Mesenchymal stem cell (in vitro differentiated cells and primary cell): ENCODE measurements at regions not wholly inside any gene's neighbourhood (a gene's known extent, or its start where the extent isn't known, plus 50 kb on each side); places are given as distances from the start of the nearest gene placed in this dataset.
A peak's percentile ranks its signal among the peaks of the same experiment; 100 is the strongest.

Source experiments
- DNase-seq: peaks from one replicate; pipeline ENCODE4 v3.0.0-alpha.2; 2013
- H2AFZ ChIP-seq: one replicate; pipeline ENCODE4 v1.6.1; 2013; ENCODE audit warnings: low read depth, mild to moderate bottlenecking, control low read depth, inconsistent platforms, low read length, moderate library complexity
- H2AK5ac ChIP-seq: 2 replicates; pipeline ENCODE4 v1.6.1; 2013; ENCODE audit warnings: low read length, moderate library complexity, mild to moderate bottlenecking, inconsistent platforms; ENCODE audit not compliant: severe bottlenecking
- H2BK120ac ChIP-seq: one replicate; pipeline ENCODE4 v1.6.1; 2013; ENCODE audit warnings: low read depth, mild to moderate bottlenecking, inconsistent platforms, low read length, moderate library complexity
- H2BK12ac ChIP-seq, 2 experiments: one replicate each; pipeline ENCODE4 v1.6.1; 2013; ENCODE audit warnings: inconsistent platforms in 2 of 2, low read length in 2 of 2, mild to moderate bottlenecking in 2 of 2, moderate library complexity in 2 of 2, control low read depth in 1 of 2
- H2BK15ac ChIP-seq: one replicate; pipeline ENCODE4 v1.6.1; 2013; ENCODE audit warnings: mild to moderate bottlenecking, low read depth, inconsistent platforms; ENCODE audit not compliant: poor library complexity, severe bottlenecking
- H2BK5ac ChIP-seq: 2 replicates; pipeline ENCODE4 v1.6.1; 2013; ENCODE audit warnings: low read depth, mild to moderate bottlenecking, low read length, control low read depth, inconsistent platforms; ENCODE audit not compliant: poor library complexity, severe bottlenecking
- H3K14ac ChIP-seq, 2 experiments: one replicate each; pipeline ENCODE4 v1.6.1; 2013; ENCODE audit warnings: inconsistent platforms in 2 of 2, low read length in 2 of 2, control low read depth in 1 of 2, mild to moderate bottlenecking in 1 of 2, moderate library complexity in 1 of 2
- H3K18ac ChIP-seq, 2 experiments: one replicate each; pipeline ENCODE4 v1.6.1; 2013; ENCODE audit warnings: inconsistent platforms in 2 of 2, low read length in 2 of 2, control low read depth in 1 of 2, low read depth in 1 of 2, mild to moderate bottlenecking in 1 of 2
- H3K23ac ChIP-seq, 2 experiments: one replicate each; pipeline ENCODE4 v1.6.1; 2013; ENCODE audit warnings: inconsistent platforms in 2 of 2, low read length in 2 of 2, mild to moderate bottlenecking in 2 of 2, moderate library complexity in 2 of 2, control low read depth in 1 of 2
- H3K27ac ChIP-seq: 2 replicates; pipeline ENCODE4 v1.5.1; 2013; ENCODE audit warnings: mild to moderate bottlenecking, moderate library complexity, low read length, control low read depth, inconsistent platforms; ENCODE audit not compliant: poor library complexity, severe bottlenecking
- H3K27me3 ChIP-seq, 2 experiments: 2 replicates each; pipeline versions ENCODE4 v1.6.1 to v1.7.0; 2013; ENCODE audit warnings: low read length in 2 of 2, mild to moderate bottlenecking in 2 of 2, moderate library complexity in 2 of 2, control low read depth in 1 of 2, inconsistent platforms in 1 of 2; ENCODE audit not compliant: control insufficient read depth in 1 of 2, insufficient read depth in 1 of 2
- H3K36me3 ChIP-seq, 2 experiments: 2 replicates each; pipeline versions ENCODE4 v1.6.1 to v1.7.0; 2013; ENCODE audit warnings: low read length in 2 of 2, control low read depth in 1 of 2, inconsistent platforms in 1 of 2, low read depth in 1 of 2, mild to moderate bottlenecking in 1 of 2; ENCODE audit not compliant: insufficient read depth in 2 of 2, control insufficient read depth in 1 of 2
- H3K4ac ChIP-seq, 2 experiments: one replicate each; pipeline ENCODE4 v1.6.1; 2013; ENCODE audit warnings: inconsistent platforms in 2 of 2, low read length in 2 of 2, mild to moderate bottlenecking in 2 of 2, moderate library complexity in 2 of 2, control low read depth in 1 of 2, low read depth in 1 of 2
- H3K4me1 ChIP-seq: 2 replicates; pipeline ENCODE4 v1.6.1; 2013; ENCODE audit warnings: low read depth, low read length, control low read depth; ENCODE audit not compliant: control insufficient read depth, insufficient read depth
- H3K4me2 ChIP-seq: 2 replicates; pipeline ENCODE4 v1.6.1; 2013; ENCODE audit warnings: low read length, mild to moderate bottlenecking, inconsistent platforms; ENCODE audit not compliant: poor library complexity, severe bottlenecking
- H3K4me3 ChIP-seq, 2 experiments: 2 replicates each; pipeline versions ENCODE4 v1.5.1 to v1.7.0; 2013; ENCODE audit warnings: low read length in 2 of 2, mild to moderate bottlenecking in 2 of 2, control low read depth in 1 of 2, low read depth in 1 of 2; ENCODE audit not compliant: insufficient read depth in 1 of 2
- H3K79me1 ChIP-seq: replicated peaks from 2 replicates; pipeline ENCODE4 v1.6.1; 2013; ENCODE audit warnings: mild to moderate bottlenecking, control low read depth, low read length, inconsistent platforms; ENCODE audit not compliant: poor library complexity, severe bottlenecking
- H3K9ac ChIP-seq: 2 replicates; pipeline ENCODE4 v1.7.0; 2013; ENCODE audit warnings: mild to moderate bottlenecking, low read length, moderate library complexity
- H3K9me3 ChIP-seq: 2 replicates; pipeline ENCODE4 v1.7.0; 2013; ENCODE audit warnings: mild to moderate bottlenecking, low read length; ENCODE audit not compliant: control insufficient read depth
- H4K8ac ChIP-seq: one replicate; pipeline ENCODE4 v1.6.1; 2013; ENCODE audit warnings: inconsistent platforms, mild to moderate bottlenecking, low read length, moderate library complexity
- H4K91ac ChIP-seq: one replicate; pipeline ENCODE4 v1.6.1; 2013; ENCODE audit warnings: mild to moderate bottlenecking, low read length, inconsistent platforms
- WGBS: methylation state at CpG from one replicate; pipeline ENCODE4 v1.1.7; 2013; ENCODE audit warnings: mixed read lengths; 5-methylcytosine and 5-hydroxymethylcytosine counted together

- Histone ChIP-seq H3K4me3 (no peak overlapping the region), H2BK12ac (no peak overlapping the region), H2AK5ac (no peak overlapping the region), H3K27me3 (no peaks in the 10 kb centered on the region), H3K18ac (no peak overlapping the region), H3K4me2 (no peak overlapping the region), H3K4me1 (no peaks in the 10 kb centered on the region), H2BK5ac (peak overlapping the region; percentile 19), H3K14ac (no peak overlapping the region), H4K8ac (no peak overlapping the region), H3K9ac (no peak overlapping the region), H2BK120ac (no peak overlapping the region), H3K79me1 (no peaks in the 10 kb centered on the region), H3K27ac (no peak overlapping the region), H3K9me3 (no peaks in the 10 kb centered on the region), H2AFZ (no peak overlapping the region), H4K91ac (no peak overlapping the region), H3K23ac (no peak overlapping the region), H3K4ac (no peak overlapping the region), H2BK15ac (no peak overlapping the region), H3K36me3 (peaks cover 0 to 2% of the 10 kb centered on the region in 2 experiments)
- no CpG with 5 or more reads among the region's 2 CpGs for WGBS
- DNase-seq, result no peak
Measured at GRCh38 chr12:19633641-19634040, 194.3 kb downstream of the AEBP2 start.

- DNase-seq, result no peak
- Histone ChIP-seq H3K4me2 (no peak overlapping the region), H3K23ac (no peak overlapping the region), H2BK15ac (no peak overlapping the region), H3K18ac (no peak overlapping the region), H3K4me3 (no peak overlapping the region), H3K9ac (no peak overlapping the region), H3K4ac (no peak overlapping the region), H3K27me3 (no peaks in the 10 kb centered on the region), H2BK12ac (no peak overlapping the region), H3K36me3 (no peaks in the 10 kb centered on the region), H4K91ac (no peak overlapping the region), H3K27ac (no peak overlapping the region), H2BK120ac (no peak overlapping the region), H2AK5ac (no peak overlapping the region), H4K8ac (no peak overlapping the region), H3K14ac (no peak overlapping the region), H3K79me1 (no peaks in the 10 kb centered on the region), H2BK5ac (no peak overlapping the region), H3K9me3 (no peaks in the 10 kb centered on the region), H3K4me1 (no peaks in the 10 kb centered on the region), H2AFZ (no peak overlapping the region)
- 86% methylated on average over 5 of the region's 5 CpGs for WGBS
Measured at GRCh38 chr12:19639781-19640415, 200.6 kb downstream of the AEBP2 start.

GRCh38 chr12:19641235-19642080 is 202.2 kb downstream of the AEBP2 start:
- Histone ChIP-seq H3K9me3 (peaks cover 6% of the 10 kb centered on the region), H3K4me1 (no peaks in the 10 kb centered on the region), H3K36me3 (no peaks in the 10 kb centered on the region), H2BK5ac (no peak overlapping the region), H2BK15ac (no peak overlapping the region), H3K27me3 (no peaks in the 10 kb centered on the region), H3K27ac (no peak overlapping the region), H2BK120ac (no peak overlapping the region), H3K79me1 (no peaks in the 10 kb centered on the region), H4K91ac (no peak overlapping the region), H4K8ac (no peak overlapping the region), H3K4me2 (no peak overlapping the region), H3K14ac (no peak overlapping the region), H2AFZ (no peak overlapping the region), H3K9ac (no peak overlapping the region), H2BK12ac (no peak overlapping the region), H3K23ac (no peak overlapping the region), H3K18ac (no peak overlapping the region), H2AK5ac (no peak overlapping the region), H3K4ac (no peak overlapping the region), H3K4me3 (no peak overlapping the region)
- no peak for DNase-seq
- 88% methylated on average over 5 of the region's 5 CpGs for WGBS

- Histone ChIP-seq H3K4me1 (no peaks in the 10 kb centered on the region), H2BK5ac (no peak overlapping the region), H3K9me3 (peaks cover 13% of the 10 kb centered on the region), H3K27me3 (no peaks in the 10 kb centered on the region), H2AK5ac (no peak overlapping the region), H3K27ac (no peak overlapping the region), H3K79me1 (no peaks in the 10 kb centered on the region), H3K23ac (no peak overlapping the region), H3K4me2 (no peak overlapping the region), H3K4ac (no peak overlapping the region), H3K36me3 (no peaks in the 10 kb centered on the region), H4K8ac (no peak overlapping the region), H2BK15ac (no peak overlapping the region), H3K18ac (no peak overlapping the region), H2BK12ac (no peak overlapping the region), H2AFZ (no peak overlapping the region), H4K91ac (no peak overlapping the region), H3K4me3 (no peak overlapping the region), H3K9ac (no peak overlapping the region), H3K14ac (no peak overlapping the region), H2BK120ac (no peak overlapping the region)
- no peak for DNase-seq
- 95% methylated on average over 3 of the region's 4 CpGs for WGBS
Measured at GRCh38 chr12:19642345-19642744, 203.1 kb downstream of the AEBP2 start.
